ENCODE measurements at regions not wholly inside any gene's neighbourhood (a gene's known extent, or its start where the extent isn't known, plus 50 kb on each side); places are given as distances from the start of the nearest gene placed in this dataset.

- Histone ChIP-seq H3K27ac (ENCODE audit: insufficient read depth, low read depth, low read length) (no peak overlapping the region), H4K20me1 (replicated peaks; ENCODE audit: control insufficient read depth, extremely low read depth, insufficient read depth, low read length) (no peaks in the 10 kb centered on the region), H3K4me3 (replicated peaks in 1 of 3; ENCODE audit: insufficient read depth in 1 of 3, low read depth in 1 of 3, low read length in 3 of 3) (no peak overlapping the region), H3K27me3 (ENCODE audit: control insufficient read depth in 2 of 2, insufficient read depth in 2 of 2, low read length in 2 of 2) (peaks cover 0 to 5% of the 10 kb centered on the region in 2 experiments), H2AFZ (ENCODE audit: low read depth, low read length) (no peak overlapping the region), H3K36me3 (ENCODE audit: control insufficient read depth in 2 of 2, extremely low read depth in 1 of 2, insufficient read depth in 2 of 2, low read length in 2 of 2) (no peaks in the 10 kb centered on the region), H3K9me1 (replicated peaks; ENCODE audit: control insufficient read depth, extremely low read depth, insufficient read depth, low read length) (no peaks in the 10 kb centered on the region), H3K79me2 (ENCODE audit: control insufficient read depth, insufficient read depth, low read length) (no peaks in the 10 kb centered on the region), H3K4me1 (ENCODE audit: control insufficient read depth, extremely low read depth, insufficient read depth, low read length) (peaks cover 8% of the 10 kb centered on the region), H3K4me2 (ENCODE audit: insufficient read depth, low read length) (no peak overlapping the region), H3K9ac (replicated peaks; ENCODE audit: extremely low read depth, insufficient read depth, low read length) (no peak overlapping the region), H3K9me3 (replicated peaks; ENCODE audit: control insufficient read depth, insufficient read depth, low read length) (no peaks in the 10 kb centered on the region)
- DNase-seq (ENCODE audit: low read depth, low spot score) (no peak), FAIRE-seq (no peak)
- BruUV-seq (replicated peaks), result no TSS peak
- intact Hi-C loops (cut with micrococcal nuclease) (no loop called here), dilution Hi-C loops (cut with MboI; ENCODE audit: extremely low pct_ligation_motif_present, low sequenced_read_pairs) (no loop called here)
- CTCF ChIA-PET, result interaction anchor here (1.5 to 1.7 kb wide), 2 partner anchors 11 to 15 kb away, joined by 3 to 7 read pairs; no protein-coding TSS in a partner anchor
- POLR2A ChIA-PET, result no interaction called here
- TF ChIP-seq FOS (IDR thresholded peaks at IDR 0.05; ENCODE audit: borderline replicate concordance, insufficient read depth, low read length), result no peak
- no peak for TF ChIP-seq MYC (IDR thresholded peaks at IDR 0.05; ENCODE audit: low read depth, low read length)
- no peak for TF ChIP-seq CTCF (IDR thresholded peaks at IDR 0.05; ENCODE audit: extremely low read depth in 1 of 2, insufficient read depth in 1 of 2, low read depth in 1 of 2, low read length in 2 of 2)
These were observed 83.9 kb upstream of the EIF5 start for GRCh38 chr14:103250181-103250580.

GRCh38 chr14:103250874-103251273 lies 83.2 kb upstream of the EIF5 start:
- H3K4me2 ChIP-seq (ENCODE audit: insufficient read depth, low read length), result no peak overlapping the region
- no peak for DNase-seq (ENCODE audit: low read depth, low spot score)
- POLR2A ChIA-PET, result no interaction called here
- no peaks in the 10 kb centered on the region for H3K36me3 ChIP-seq (ENCODE audit: control insufficient read depth in 2 of 2, extremely low read depth in 1 of 2, insufficient read depth in 2 of 2, low read length in 2 of 2)
- no peak overlapping the region for H2AFZ ChIP-seq (ENCODE audit: low read depth, low read length)
- no peaks in the 10 kb centered on the region for H3K9me3 ChIP-seq (replicated peaks; ENCODE audit: control insufficient read depth, insufficient read depth, low read length)
- H3K4me3 ChIP-seq (replicated peaks in 1 of 3; ENCODE audit: insufficient read depth in 1 of 3, low read depth in 1 of 3, low read length in 3 of 3), result no peak overlapping the region
- dilution Hi-C loops (cut with MboI; ENCODE audit: extremely low pct_ligation_motif_present, low sequenced_read_pairs) (no loop called here), intact Hi-C loops (cut with micrococcal nuclease) (no loop called here)
- no peaks in the 10 kb centered on the region for H3K9me1 ChIP-seq (replicated peaks; ENCODE audit: control insufficient read depth, extremely low read depth, insufficient read depth, low read length)
- H3K79me2 ChIP-seq (ENCODE audit: control insufficient read depth, insufficient read depth, low read length), result no peaks in the 10 kb centered on the region
- H3K27me3 ChIP-seq (ENCODE audit: control insufficient read depth in 2 of 2, insufficient read depth in 2 of 2, low read length in 2 of 2), result peaks cover 0 to 8% of the 10 kb centered on the region in 2 experiments
- H4K20me1 ChIP-seq (replicated peaks; ENCODE audit: control insufficient read depth, extremely low read depth, insufficient read depth, low read length), result no peaks in the 10 kb centered on the region
- no peak overlapping the region for H3K27ac ChIP-seq (ENCODE audit: insufficient read depth, low read depth, low read length)
- FAIRE-seq, result no peak
- CTCF ChIA-PET, result interaction anchor here (0.6 to 1.7 kb wide), 4 partner anchors 10 to 146 kb away, joined by 3 to 7 read pairs (median 4); no protein-coding TSS in a partner anchor
- BruUV-seq (replicated peaks), result no TSS peak
- no peak overlapping the region for H3K9ac ChIP-seq (replicated peaks; ENCODE audit: extremely low read depth, insufficient read depth, low read length)
- TF ChIP-seq POLR2A (IDR thresholded peaks at IDR 0.05; ENCODE audit: low read depth, low read length) (no peak), JUN (IDR thresholded peaks at IDR 0.05; ENCODE audit: borderline replicate concordance, insufficient read depth, insufficient read length, low read depth) (no peak), CTCF (IDR thresholded peaks at IDR 0.05; ENCODE audit: extremely low read depth in 1 of 2, insufficient read depth in 1 of 2, low read depth in 1 of 2, low read length in 2 of 2) (no peak), EZH2 (IDR thresholded peaks at IDR 0.05; ENCODE audit: borderline replicate concordance, low read depth, low read length, severe bottlenecking) (no peak), FOS (IDR thresholded peaks at IDR 0.05; ENCODE audit: borderline replicate concordance, insufficient read depth, low read length) (no peak), POLR2AphosphoS5 (IDR thresholded peaks at IDR 0.05; ENCODE audit: insufficient read depth, low read depth, low read length) (no peak), MYC (IDR thresholded peaks at IDR 0.05; ENCODE audit: low read depth, low read length) (no peak)
- peaks cover 4% of the 10 kb centered on the region for H3K4me1 ChIP-seq (ENCODE audit: control insufficient read depth, extremely low read depth, insufficient read depth, low read length)

Measured in endothelial cell of umbilical vein (primary cell).